ENCODE measurements at regions not wholly inside any gene's neighbourhood (a gene's known extent, or its start where the extent isn't known, plus 50 kb on each side); places are given as distances from the start of the nearest gene placed in this dataset.
A peak's percentile ranks its signal among the peaks of the same experiment; 100 is the strongest.

DNA sequence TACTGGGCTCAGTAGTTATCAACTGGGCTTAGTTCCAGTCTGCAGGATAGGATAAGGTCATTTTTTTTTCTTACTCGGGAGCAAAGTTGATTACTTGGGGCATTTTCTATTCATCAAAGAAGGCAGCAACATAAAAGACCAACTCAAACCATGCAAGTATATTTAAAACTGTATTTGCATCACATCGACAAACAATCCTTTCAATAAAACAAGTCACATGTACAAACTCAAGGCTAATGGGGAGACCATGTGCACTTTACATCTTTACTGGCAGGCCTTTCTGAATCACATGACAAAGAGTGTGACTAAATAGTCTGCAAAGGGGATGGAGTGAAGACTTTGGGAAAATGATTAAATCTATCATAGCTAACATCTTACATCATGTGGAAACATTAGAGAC is 610.4 kb upstream of the BOD1L1 start:
- no peak for DNase-seq (ENCODE audit: low spot score)

- no peak for DNase-seq (ENCODE audit: low spot score)
Measured at GRCh38 chr4:14241574-14241973, 614.0 kb upstream of the BOD1L1 start.

GRCh38 chr4:14247767-14248166 is 620.2 kb upstream of the BOD1L1 start:
- no peak for DNase-seq (ENCODE audit: low spot score)

- no peak for DNase-seq (ENCODE audit: low spot score)
Measured at GRCh38 chr4:14249226-14249625, 621.7 kb upstream of the BOD1L1 start.

- peak; percentile 43 for DNase-seq (ENCODE audit: low spot score)
Measured at GRCh38 chr4:14254252-14254651, 626.7 kb upstream of the BOD1L1 start.

DNA sequence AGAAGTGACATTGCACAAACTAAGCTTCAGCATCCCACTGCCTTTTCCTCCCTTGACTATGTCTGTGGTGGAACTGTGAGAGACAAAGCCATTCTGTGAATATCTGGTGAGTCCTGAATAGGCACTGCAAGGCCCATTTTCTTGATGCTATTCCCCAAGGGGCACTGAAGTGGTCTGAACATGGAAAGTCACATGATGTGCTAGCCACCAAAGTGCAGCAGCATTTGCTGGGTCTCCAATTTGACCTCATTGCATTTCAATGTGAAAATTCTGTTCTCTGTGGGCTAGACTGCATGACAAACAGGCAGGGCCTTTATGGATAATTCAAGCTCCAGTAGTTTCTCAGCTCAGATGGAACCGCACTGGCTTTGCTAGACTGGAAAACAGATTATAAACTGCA is 627.4 kb upstream of the BOD1L1 start:
- DNase-seq (ENCODE audit: low spot score): no peak

DNA sequence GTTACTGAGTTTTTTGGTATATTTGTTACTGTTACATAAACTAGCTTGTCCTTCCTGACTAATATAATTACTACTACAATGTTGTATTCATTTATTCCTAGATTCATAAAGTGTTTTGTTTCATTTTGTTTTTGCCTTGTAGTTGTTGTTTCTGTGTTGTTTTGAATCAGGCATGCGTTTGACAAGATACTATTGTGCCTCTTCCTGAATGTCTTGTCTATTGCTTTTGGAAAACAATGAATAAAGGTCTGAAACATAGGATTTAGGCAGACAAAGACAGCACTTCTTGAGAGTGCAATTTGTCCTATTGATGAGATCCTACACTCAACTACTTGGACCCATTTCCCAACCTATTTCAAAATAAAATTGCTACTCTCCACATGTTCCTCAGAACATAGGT is 630.4 kb upstream of the BOD1L1 start:
- DNase-seq (ENCODE audit: low spot score): no peak

- no peak for DNase-seq (ENCODE audit: low spot score)
Measured at GRCh38 chr4:14259936-14260335, 632.4 kb upstream of the BOD1L1 start.

GRCh38 chr4:14260591-14260990 is 633.1 kb upstream of the BOD1L1 start:
- no peak for DNase-seq (ENCODE audit: low spot score)

DNA sequence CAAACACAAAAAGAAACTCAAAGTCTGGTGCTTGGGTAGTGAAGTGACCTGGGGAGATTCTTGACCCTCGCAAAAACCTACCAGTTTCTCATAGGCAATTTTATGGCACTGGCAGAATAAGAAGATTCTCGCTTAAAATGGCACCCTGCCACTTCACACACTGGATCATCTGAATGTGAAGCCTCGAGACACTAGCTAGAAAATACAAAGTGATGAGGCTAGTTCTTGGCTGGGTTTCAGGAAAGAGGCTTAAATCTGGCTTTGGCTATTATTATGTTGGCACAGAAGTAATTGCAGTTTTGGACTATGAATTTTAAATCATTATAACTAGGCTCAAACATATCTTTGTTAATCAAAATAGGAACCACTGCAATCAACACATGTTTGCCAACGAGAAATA is 634.7 kb upstream of the BOD1L1 start:
- DNase-seq (ENCODE audit: low spot score): no peak

DNA sequence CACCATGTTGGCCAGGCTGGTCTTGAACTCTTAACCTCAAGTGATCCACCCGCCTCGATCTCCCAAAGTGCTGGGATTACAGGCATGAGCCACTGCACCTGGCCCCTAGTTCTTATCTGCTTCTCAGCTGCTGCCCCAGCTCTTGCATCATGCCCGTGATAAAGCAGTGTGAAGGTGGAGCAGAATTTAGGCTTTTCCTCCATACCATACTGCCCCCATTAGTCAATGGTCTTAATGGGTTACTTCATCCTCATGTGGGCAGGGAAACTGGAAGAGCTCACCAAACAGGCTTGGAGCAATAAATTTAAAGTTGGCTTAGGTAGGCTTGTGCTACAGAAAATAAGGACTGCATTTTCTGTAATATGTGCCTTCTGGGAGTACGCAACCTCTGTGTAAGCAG is 636.9 kb upstream of the BOD1L1 start:
- DNase-seq (ENCODE audit: low spot score): no peak

GRCh38 chr4:14265651-14266050 is 638.1 kb upstream of the BOD1L1 start:
- no peak for DNase-seq (ENCODE audit: low spot score)

- DNase-seq (ENCODE audit: low spot score): no peak
Measured at GRCh38 chr4:14267373-14268060, 640.0 kb upstream of the BOD1L1 start.

DNA sequence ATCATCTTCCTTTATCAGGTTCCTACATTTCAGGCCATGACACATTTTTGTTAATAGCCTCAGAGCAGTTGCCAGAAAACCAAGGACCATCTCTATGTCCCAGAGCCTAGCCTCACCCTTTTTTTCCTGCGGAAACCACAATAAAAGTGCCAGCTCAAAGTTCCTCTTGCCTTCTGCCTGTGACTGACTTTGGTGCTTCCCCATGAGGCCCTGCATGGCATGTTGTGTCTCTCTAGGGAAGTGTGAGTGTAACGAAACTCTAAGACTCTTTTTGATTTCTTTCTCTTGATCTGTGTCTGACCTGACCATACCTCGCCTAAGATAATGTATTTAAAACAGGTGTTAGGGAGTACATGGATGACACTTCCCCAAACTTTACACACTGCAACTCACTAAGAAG is 642.3 kb upstream of the BOD1L1 start:
- DNase-seq (ENCODE audit: low spot score): no peak

GRCh38 chr4:14272206-14272605 is 644.7 kb upstream of the BOD1L1 start:
- no peak for DNase-seq (ENCODE audit: low spot score)

DNA sequence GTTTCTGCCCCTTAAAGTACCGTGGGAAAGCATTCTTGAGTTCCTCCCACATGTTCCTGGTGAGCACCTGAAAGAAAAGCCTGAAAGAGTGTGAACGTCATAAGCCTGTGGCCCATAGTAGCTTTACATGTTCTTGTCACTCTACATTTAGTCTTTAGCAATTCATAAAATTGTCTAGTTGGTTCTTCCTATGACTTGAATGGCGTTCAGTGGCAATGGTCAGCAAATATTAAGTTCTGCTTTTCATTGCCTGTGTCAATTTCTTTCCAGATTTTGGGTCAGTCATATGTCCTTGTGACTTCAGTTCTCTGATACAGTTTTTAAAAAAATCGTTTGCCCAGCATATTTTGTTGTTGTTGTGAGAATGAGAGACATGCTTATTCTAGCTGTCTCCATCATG is 650.0 kb upstream of the BOD1L1 start:
- no peak for DNase-seq (ENCODE audit: low spot score)

DNA sequence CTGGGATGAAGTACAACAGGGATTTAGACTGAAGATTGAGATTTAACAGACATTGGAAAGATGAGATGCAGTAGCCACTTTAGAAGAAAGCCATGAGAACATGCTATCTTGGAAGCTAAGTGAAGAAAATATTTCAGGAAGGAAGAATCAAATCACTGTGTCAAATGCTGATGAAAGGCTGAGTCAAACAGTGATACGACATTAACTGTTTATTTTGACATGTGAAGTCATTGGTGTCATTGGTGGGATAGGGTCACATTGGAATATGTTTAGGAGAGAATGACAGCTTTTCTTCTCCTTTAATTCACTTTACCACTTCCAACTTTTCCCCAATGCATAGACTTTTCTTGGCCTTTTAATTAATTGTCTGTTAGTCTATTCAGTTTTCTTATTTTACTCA is 653.0 kb upstream of the BOD1L1 start:
- DNase-seq (ENCODE audit: low spot score): no peak

- no peak for DNase-seq (ENCODE audit: low spot score)
Measured at GRCh38 chr4:14284578-14284977, 657.1 kb upstream of the BOD1L1 start.

DNA sequence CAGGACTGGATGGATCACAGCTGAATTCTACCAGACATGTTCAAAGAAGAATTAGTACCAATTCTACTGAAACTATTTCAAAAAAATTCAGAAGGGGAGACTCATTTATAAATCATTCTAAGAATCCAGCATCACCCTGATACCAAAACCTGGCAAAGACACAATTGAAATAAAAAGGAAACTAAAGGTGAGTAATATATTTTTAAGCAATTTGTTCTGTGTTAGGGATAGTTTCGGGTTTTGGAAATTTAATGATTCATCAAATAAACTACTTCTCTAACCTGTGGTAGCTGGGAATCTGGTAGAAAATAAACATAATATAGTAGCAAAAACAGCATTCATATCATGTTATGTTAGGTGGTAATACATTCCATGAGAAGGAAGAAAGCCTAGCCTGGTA is 662.2 kb upstream of the BOD1L1 start:
- no peak for DNase-seq (ENCODE audit: low spot score)

DNA sequence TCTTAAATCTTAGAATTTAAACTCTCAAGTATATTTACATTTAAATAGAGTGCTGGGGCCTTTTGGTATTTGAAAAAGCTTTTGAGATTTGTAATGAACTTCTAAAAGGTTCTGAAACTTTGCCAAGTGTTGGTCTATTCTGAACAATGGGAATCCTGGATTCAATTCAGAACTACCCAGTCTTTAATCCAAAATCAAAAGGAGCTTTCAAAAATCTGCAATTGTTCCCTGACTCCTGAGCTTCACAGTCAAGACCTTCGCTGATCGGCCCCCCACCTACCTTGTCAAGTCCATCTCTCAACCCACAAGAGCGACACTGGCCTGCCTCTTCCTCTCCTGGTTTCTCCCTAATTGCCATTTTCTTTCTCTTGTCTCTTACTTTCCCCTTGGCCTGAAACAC is 666.1 kb upstream of the BOD1L1 start:
- no peak for DNase-seq (ENCODE audit: low spot score)

DNA sequence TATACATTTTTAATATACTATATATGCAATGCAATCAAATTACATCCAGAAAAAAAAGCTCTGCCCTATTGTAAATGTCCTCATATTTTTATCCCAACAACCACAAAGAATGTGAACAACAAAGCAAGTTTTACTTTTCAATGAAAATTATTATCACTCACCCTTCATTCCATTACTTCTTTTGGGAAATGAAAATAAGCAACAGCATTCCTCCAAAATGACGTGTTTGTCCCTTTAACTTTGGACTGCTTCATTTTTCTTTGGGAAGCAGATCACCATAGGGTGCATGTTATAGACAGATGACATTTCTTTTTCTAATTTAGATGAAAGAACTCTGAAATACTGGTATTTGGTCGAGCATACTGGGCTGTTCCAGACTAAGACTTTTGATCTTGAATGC is 667.1 kb upstream of the BOD1L1 start:
- no peak for DNase-seq (ENCODE audit: low spot score)

- DNase-seq (ENCODE audit: low spot score): no peak
Measured at GRCh38 chr4:14299166-14299565, 671.6 kb upstream of the BOD1L1 start.

DNA sequence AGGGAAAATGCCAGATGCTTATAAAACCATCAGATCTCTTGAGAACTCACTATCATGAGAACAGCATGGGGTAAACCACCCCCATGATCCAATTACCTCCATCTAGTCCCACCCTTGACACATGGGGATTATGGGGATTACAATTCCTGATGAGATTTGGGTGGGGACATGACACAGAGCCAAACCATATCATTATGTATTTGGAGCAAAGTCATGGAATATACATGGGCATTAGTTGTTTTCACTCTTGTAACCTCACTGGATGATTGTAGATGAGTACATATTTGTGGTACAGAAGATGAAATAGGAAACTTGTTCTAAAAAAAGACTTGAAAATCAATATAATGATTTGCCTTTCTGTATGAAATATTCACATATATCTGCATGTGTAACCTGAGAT is 674.5 kb upstream of the BOD1L1 start:
- DNase-seq (ENCODE audit: low spot score): no peak

DNA sequence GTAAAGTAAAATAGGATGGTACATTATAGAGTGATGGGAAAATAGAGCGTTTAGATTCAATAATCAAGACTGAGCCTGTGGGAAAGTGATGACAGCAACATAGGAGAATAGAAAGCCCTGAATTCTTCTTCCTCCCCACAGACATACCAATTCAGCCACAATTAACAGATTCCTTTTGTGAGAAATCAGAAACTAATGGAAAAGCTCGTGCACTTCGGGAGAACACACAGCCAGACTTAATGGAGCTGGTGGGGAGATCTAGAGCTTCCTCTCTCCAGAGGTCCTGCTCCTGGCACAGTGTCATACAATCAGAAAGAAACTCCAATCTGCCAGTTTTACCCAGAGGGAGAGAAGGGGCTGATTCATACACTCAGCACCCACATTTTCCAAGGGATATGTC is 676.3 kb upstream of the BOD1L1 start:
- no peak for DNase-seq (ENCODE audit: low spot score)
